IMR-90 (cell line): ENCODE measurements at regions not wholly inside any gene's neighbourhood (a gene's known extent, or its start where the extent isn't known, plus 50 kb on each side); places are given as distances from the start of the nearest gene placed in this dataset.

ENCODE experiments used
- ATAC-seq: fragments of 200-7000 bp; cut with Tn5 transposase; 2 replicates; pipeline ENCODE4 v1.9.1; 2020; ENCODE audit warnings: low read depth, mild to moderate bottlenecking, moderate library complexity
- BruUV-seq: library from RNA; stranded (reverse); fragments of 400-500 nt; replicated peaks from 2 replicates; lab custom pipeline; 2021; lab: Mats Ljungman, UMichigan
- CTCF ChIA-PET: fragments of 300-600 bp; formaldehyde crosslinking; extraction: SDS; loops from one replicate; lab custom pipeline; 2021; ENCODE audit warnings: antibody characterized with exemption; lab: Yijun Ruan, JAX
- POLR2A ChIA-PET: fragments of 300-600 bp; sonication (Branson Sonifier 250); formaldehyde crosslinking; loops from one replicate; lab custom pipeline; 2022; ENCODE audit warnings: antibody characterized with exemption; ENCODE audit not compliant: unreplicated experiment; lab: Charles Lee
- DNase-seq: peaks from one replicate; pipeline ENCODE4 v3.0.0; 2013
- H2AFZ ChIP-seq: replicated peaks from 2 replicates; pipeline ENCODE3; 2013; ENCODE audit warnings: low read length, mild to moderate bottlenecking; ENCODE audit not compliant: poor library complexity
- H2AK5ac ChIP-seq: 2 replicates; pipeline ENCODE4 v1.6.1; 2013; ENCODE audit warnings: low read depth, low read length, inconsistent platforms
- H2AK9ac ChIP-seq: replicated peaks from 2 replicates; pipeline ENCODE3; 2013; ENCODE audit warnings: mild to moderate bottlenecking, low read depth, low read length, moderate library complexity; ENCODE audit not compliant: poor library complexity
- H2BK120ac ChIP-seq: 2 replicates; pipeline ENCODE4 v1.6.1; 2013; ENCODE audit warnings: low read depth, low read length, inconsistent platforms
- H2BK15ac ChIP-seq: 3 replicates; pipeline ENCODE4 v1.6.1; 2013; ENCODE audit warnings: low read depth, low read length, inconsistent platforms
- H2BK20ac ChIP-seq: 2 replicates; pipeline ENCODE4 v1.6.1; 2013; ENCODE audit warnings: low read depth, mild to moderate bottlenecking, inconsistent platforms, low read length, moderate library complexity
- H2BK5ac ChIP-seq: 2 replicates; pipeline ENCODE4 v1.6.1; 2013; ENCODE audit warnings: mild to moderate bottlenecking, low read depth, low read length, inconsistent platforms; ENCODE audit not compliant: poor library complexity, severe bottlenecking
- H3K14ac ChIP-seq: replicated peaks from 2 replicates; pipeline ENCODE4 v1.6.1; 2013; ENCODE audit warnings: low read depth, low read length, inconsistent platforms
- H3K18ac ChIP-seq: 2 replicates; pipeline ENCODE4 v1.6.1; 2013; ENCODE audit warnings: low read depth, low read length, control low read depth
- H3K23ac ChIP-seq: 2 replicates; pipeline ENCODE4 v1.6.1; 2013; ENCODE audit warnings: low read depth, low read length, inconsistent platforms
- H3K27ac ChIP-seq: 2 replicates; pipeline ENCODE4 v1.5.1; 2013; ENCODE audit warnings: mild to moderate bottlenecking, control low read depth, low read length; ENCODE audit not compliant: insufficient read depth
- H3K27me3 ChIP-seq: 2 replicates; pipeline ENCODE4 v1.6.1; 2013; ENCODE audit warnings: low read length; ENCODE audit not compliant: control insufficient read depth, insufficient read depth
- H3K36me3 ChIP-seq: 2 replicates; pipeline ENCODE4 v1.6.1; 2013; ENCODE audit warnings: low read length, mixed read lengths; ENCODE audit not compliant: control insufficient read depth, insufficient read depth
- H3K4ac ChIP-seq: 2 replicates; pipeline ENCODE4 v1.6.1; 2013; ENCODE audit warnings: low read depth, low read length, inconsistent platforms
- H3K4me1 ChIP-seq: 2 replicates; pipeline ENCODE4 v1.6.1; 2013; ENCODE audit warnings: low read length, mixed read lengths; ENCODE audit not compliant: control insufficient read depth, insufficient read depth
- H3K4me2 ChIP-seq: 2 replicates; pipeline ENCODE4 v1.6.1; 2013; ENCODE audit warnings: low read depth, mild to moderate bottlenecking, control low read depth, low read length, moderate library complexity
- H3K4me3 ChIP-seq: 2 replicates; pipeline ENCODE4 v1.5.1; 2013; ENCODE audit warnings: low read depth, mild to moderate bottlenecking, control low read depth, low read length, moderate library complexity; ENCODE audit not compliant: insufficient read depth
- H3K56ac ChIP-seq: 2 replicates; pipeline ENCODE4 v1.6.1; 2013; ENCODE audit warnings: low read length, inconsistent platforms; ENCODE audit not compliant: insufficient read depth; ENCODE audit errors: extremely low read depth
- H3K79me1 ChIP-seq, 2 experiments: 2 replicates each; pipeline ENCODE4 v1.6.1; 2013; ENCODE audit warnings: low read length in 2 of 2, inconsistent platforms in 1 of 2, low read depth in 1 of 2
- H3K9ac ChIP-seq: 2 replicates; pipeline ENCODE4 v1.6.1; 2013; ENCODE audit warnings: low read depth, low read length, control low read depth
- H3K9me1 ChIP-seq: 2 replicates; pipeline ENCODE4 v1.6.1; 2013; ENCODE audit warnings: low read length, inconsistent platforms; ENCODE audit not compliant: insufficient read depth
- H3K9me3 ChIP-seq: 2 replicates; pipeline ENCODE4 v1.6.1; 2013; ENCODE audit warnings: low read length; ENCODE audit not compliant: control insufficient read depth, insufficient read depth
- H4K20me1 ChIP-seq: 2 replicates; pipeline ENCODE4 v1.6.1; 2013; ENCODE audit warnings: low read length, inconsistent platforms; ENCODE audit not compliant: insufficient read depth
- H4K5ac ChIP-seq: 2 replicates; pipeline ENCODE4 v1.6.1; 2013; ENCODE audit warnings: mild to moderate bottlenecking, low read depth, low read length, control low read depth
- H4K8ac ChIP-seq, 2 experiments: 2 replicates each; pipeline ENCODE4 v1.6.1; 2013; ENCODE audit warnings: low read depth in 2 of 2, low read length in 2 of 2, control low read depth in 1 of 2, inconsistent platforms in 1 of 2
- H4K91ac ChIP-seq: 2 replicates; pipeline ENCODE4 v1.6.1; 2013; ENCODE audit warnings: low read depth, low read length, inconsistent platforms; ENCODE audit not compliant: insufficient read depth
- CEBPB ChIP-seq: IDR thresholded peaks from 2 replicates; pipeline ENCODE4 v1.6.1; 2012; ENCODE audit warnings: low read depth, low read length, improper control_type of control experiment
- FOS ChIP-seq: fragments of 150-350 bp; IDR thresholded peaks from 2 replicates; pipeline ENCODE4 v1.6.1; 2016; ENCODE audit warnings: low read depth, low read length
- MAFK ChIP-seq: IDR thresholded peaks from 2 replicates; pipeline ENCODE4 v1.6.1; 2012; ENCODE audit warnings: low read depth, low read length, improper control_type of control experiment
- RCOR1 ChIP-seq: IDR thresholded peaks from 2 replicates; pipeline ENCODE4 v1.6.1; 2012; ENCODE audit warnings: mild to moderate bottlenecking, low read length, improper control_type of control experiment; ENCODE audit not compliant: insufficient replicate concordance
- SMC3 ChIP-seq: fragments of 150-350 bp; IDR thresholded peaks from 2 replicates; pipeline ENCODE4 v1.6.1; 2016; ENCODE audit warnings: low read depth, mild to moderate bottlenecking, antibody characterized with exemption, low read length, moderate library complexity
- WGBS, 2 experiments: methylation state at CpG; one replicate each; pipeline versions ENCODE4 v1.1.5 to v1.1.7; 2013; ENCODE audit warnings: missing lambda C conversion rate in 2 of 2; ENCODE audit not compliant: insufficient read length in 1 of 2; ENCODE audit errors: extremely low coverage in 2 of 2; 5-methylcytosine and 5-hydroxymethylcytosine counted together
- dilution Hi-C: fragments of 300-500 bp; cut with HindIII; formaldehyde crosslinking; loops from one replicate; pipeline ENCODE4 v1.14.3; 2018; ENCODE audit warnings: low sequenced_read_pairs; ENCODE audit not compliant: unreplicated experiment
- in situ Hi-C: fragments of 300-500 bp; cut with MboI; formaldehyde crosslinking; loops from 3 replicates; pipeline ENCODE4 v1.14.3; 2019; ENCODE audit warnings: low sequenced_read_pairs, inconsistent platforms, mixed read lengths
- intact Hi-C: fragments of 100-400 bp; cut with micrococcal nuclease; formaldehyde crosslinking; loops from 2 replicates; pipeline ENCODE4 v1.10.0; 2022
- TF ChIP-seq, protein P1 (sequence below): fragments of 150-350 bp; IDR thresholded peaks from 2 replicates; pipeline ENCODE4 v1.6.1; 2016; ENCODE audit warnings: low read depth, mild to moderate bottlenecking, low read length, moderate library complexity, borderline replicate concordance

- Histone ChIP-seq H4K20me1 (no peaks in the 10 kb centered on the region), H2BK20ac (no peak overlapping the region), H2AK9ac (no peak overlapping the region), H2BK5ac (no peak overlapping the region), H3K18ac (no peak overlapping the region), H4K5ac (no peak overlapping the region), H2BK15ac (no peak overlapping the region), H3K27ac (no peak overlapping the region), H3K4me2 (no peak overlapping the region), H2AK5ac (no peak overlapping the region), H3K27me3 (no peaks in the 10 kb centered on the region), H3K23ac (no peak overlapping the region), H3K9me1 (no peaks in the 10 kb centered on the region), H4K91ac (no peak overlapping the region), H3K4me3 (no peak overlapping the region), H3K4me1 (peaks cover 3% of the 10 kb centered on the region), H4K8ac (no peak overlapping the region), H3K9me3 (no peaks in the 10 kb centered on the region), H3K4ac (no peak overlapping the region), H3K9ac (no peak overlapping the region), H3K14ac (no peak overlapping the region), H2AFZ (no peak overlapping the region), H2BK120ac (no peak overlapping the region), H3K56ac (no peak overlapping the region), H3K79me1 (no peaks in the 10 kb centered on the region), H3K36me3 (no peaks in the 10 kb centered on the region)
- TF ChIP-seq SMC3 (no peak), RCOR1 (no peak), MAFK (no peak), CEBPB (no peak), FOS (no peak)
- TF ChIP-seq, protein P1, sequence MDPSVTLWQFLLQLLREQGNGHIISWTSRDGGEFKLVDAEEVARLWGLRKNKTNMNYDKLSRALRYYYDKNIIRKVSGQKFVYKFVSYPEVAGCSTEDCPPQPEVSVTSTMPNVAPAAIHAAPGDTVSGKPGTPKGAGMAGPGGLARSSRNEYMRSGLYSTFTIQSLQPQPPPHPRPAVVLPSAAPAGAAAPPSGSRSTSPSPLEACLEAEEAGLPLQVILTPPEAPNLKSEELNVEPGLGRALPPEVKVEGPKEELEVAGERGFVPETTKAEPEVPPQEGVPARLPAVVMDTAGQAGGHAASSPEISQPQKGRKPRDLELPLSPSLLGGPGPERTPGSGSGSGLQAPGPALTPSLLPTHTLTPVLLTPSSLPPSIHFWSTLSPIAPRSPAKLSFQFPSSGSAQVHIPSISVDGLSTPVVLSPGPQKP = no peak
- in situ Hi-C loops (no loop called here), intact Hi-C loops (no loop called here), dilution Hi-C loops (no loop called here)
- ChIA-PET POLR2A (no interaction called here), CTCF (interaction anchor here (1.3 kb wide), 1 partner anchor 22 kb away, joined by 3 read pairs; no protein-coding TSS in a partner anchor)
- no peak for ATAC-seq
- BruUV-seq = no TSS peak
- DNase-seq = no peak
- no CpG with 5 or more reads among the region's 1 CpG for WGBS, 2 experiments
These were observed 864.0 kb upstream of the ZEB2 start for GRCh38 chr2:145383961-145384360.
